ENCODE measurements at regions not wholly inside any gene's neighbourhood (a gene's known extent, or its start where the extent isn't known, plus 50 kb on each side); places are given as distances from the start of the nearest gene placed in this dataset.

- TF ChIP-seq CHD7 (IDR thresholded peaks at IDR 0.05; ENCODE audit: insufficient replicate concordance, low read length) (no peak), MAFK (IDR thresholded peaks at IDR 0.05; ENCODE audit: low read depth, low read length) (no peak), SRF (IDR thresholded peaks at IDR 0.05; ENCODE audit: low read depth, low read length) (no peak), CBX8 (IDR thresholded peaks at IDR 0.05; ENCODE audit: borderline replicate concordance, low read depth, low read length) (no peak), EP300 (IDR thresholded peaks at IDR 0.05; ENCODE audit: borderline replicate concordance in 1 of 2, low read depth in 2 of 2, low read length in 2 of 2) (no peak), SP1 (IDR thresholded peaks at IDR 0.05; ENCODE audit: low read depth, low read length) (no peak), GABPA (IDR thresholded peaks at IDR 0.05; ENCODE audit: borderline replicate concordance, insufficient read depth, low read length) (no peak), CHD1 (IDR thresholded peaks at IDR 0.05; ENCODE audit: low read depth, low read length) (no peak), SP4 (IDR thresholded peaks at IDR 0.05; ENCODE audit: low read length) (no peak), TAF1 (IDR thresholded peaks at IDR 0.05; ENCODE audit: low read depth, low read length) (no peak), RAD21 (IDR thresholded peaks at IDR 0.05 in 1 of 2, conservative IDR thresholded peaks at IDR 0.05 in 1 of 2; ENCODE audit: low read depth in 2 of 2, low read length in 2 of 2) (no peak), EZH2 (IDR thresholded peaks at IDR 0.05; ENCODE audit: low read depth, low read length, severe bottlenecking) (no peak)
Measured at GRCh38 chr7:101720324-101720723, 91.2 kb upstream of the MYL10 start (continued).
